ENCODE measurements at regions not wholly inside any gene's neighbourhood (a gene's known extent, or its start where the extent isn't known, plus 50 kb on each side); places are given as distances from the start of the nearest gene placed in this dataset.
"Not testable (repeated sequence)": the region's sequence is repeated elsewhere in the genome, so short reads cannot be mapped to it uniquely, and the experiment has no call there.

DNA sequence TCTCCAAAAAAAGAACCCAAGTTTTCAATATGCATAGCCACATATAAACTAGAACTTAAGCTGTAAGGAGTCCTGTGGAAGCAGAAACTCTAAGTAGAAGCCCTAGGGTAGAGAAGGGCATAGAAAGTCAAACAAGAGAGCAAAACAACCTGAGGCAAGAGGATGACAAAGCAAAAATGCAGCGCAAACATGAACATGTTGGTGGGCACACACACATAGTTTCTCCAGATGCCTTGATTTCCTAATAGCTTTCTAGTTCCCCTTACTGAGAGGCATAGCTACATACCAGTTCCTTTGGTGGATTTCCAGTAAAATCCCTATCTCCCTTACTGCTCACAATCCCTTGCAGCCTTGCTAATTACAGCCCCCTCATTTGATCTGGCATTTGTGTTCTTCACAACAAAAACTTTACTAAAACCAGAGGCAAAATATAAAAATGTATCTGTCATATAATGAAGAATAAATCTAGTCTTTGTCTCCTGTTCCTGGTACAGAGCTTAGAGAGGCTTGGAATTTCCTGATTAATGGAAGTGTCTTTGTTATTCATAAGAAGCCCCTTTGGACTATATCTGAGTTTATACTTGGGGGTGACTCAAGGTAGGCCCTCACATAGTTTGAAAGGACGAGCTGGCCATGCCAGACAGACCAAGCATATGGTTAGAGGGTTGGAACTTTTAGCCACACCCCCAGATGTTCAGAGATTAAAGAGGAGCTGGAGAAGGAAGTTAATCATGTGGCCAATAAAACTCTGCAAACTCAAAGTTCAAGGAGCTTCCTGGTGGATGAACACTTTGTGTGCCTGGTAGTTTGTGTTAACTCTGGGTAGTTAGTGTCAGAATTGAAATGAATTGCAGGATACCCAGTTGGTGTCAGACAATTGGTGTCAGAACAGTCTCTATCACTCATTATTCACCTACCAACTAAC, 52.7 kb upstream of the ZCCHC13 start:
- DNase-seq: peak; percentile 77 to 86

DNA sequence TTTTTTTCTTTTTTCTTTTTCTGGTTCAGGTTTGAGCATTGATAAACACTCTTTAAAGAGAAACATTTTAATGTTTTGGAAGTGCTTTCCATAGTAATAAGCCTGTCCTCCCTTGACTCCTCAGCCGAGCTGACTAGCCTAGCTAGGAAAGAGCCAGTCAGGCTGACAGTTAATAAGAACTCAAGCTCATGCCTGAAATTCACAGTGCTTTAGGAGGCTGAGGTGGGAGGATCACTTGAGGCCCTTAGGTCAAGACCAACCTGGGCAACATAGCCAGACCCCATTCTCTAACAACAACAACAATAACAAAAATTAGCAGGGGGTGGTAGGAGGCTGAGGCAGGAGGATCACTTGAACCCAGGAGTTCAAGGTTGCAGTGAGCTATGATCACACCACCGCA, 53.4 kb upstream of the ZCCHC13 start:
- DNase-seq: no peak

DNA sequence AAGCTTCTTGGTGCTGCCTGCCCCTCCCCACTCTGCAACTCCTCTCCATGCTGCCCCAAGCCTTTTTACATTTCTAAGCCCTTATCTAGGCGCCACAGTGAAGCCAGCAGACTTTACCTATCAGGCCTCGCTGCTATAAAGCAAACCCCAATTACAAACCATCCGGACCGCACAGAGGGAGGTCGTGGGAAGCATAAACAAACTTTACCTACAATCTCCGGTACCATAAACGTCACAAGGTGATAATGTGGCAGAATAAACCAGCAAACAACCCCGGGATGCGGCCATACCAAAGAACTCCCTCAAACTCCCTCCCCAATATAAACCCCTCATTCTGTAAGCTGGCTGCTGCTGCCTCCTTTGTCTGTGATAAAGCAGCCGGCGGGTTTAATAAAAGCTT, 54.0 kb upstream of the ZCCHC13 start:
- no peak for DNase-seq

DNA sequence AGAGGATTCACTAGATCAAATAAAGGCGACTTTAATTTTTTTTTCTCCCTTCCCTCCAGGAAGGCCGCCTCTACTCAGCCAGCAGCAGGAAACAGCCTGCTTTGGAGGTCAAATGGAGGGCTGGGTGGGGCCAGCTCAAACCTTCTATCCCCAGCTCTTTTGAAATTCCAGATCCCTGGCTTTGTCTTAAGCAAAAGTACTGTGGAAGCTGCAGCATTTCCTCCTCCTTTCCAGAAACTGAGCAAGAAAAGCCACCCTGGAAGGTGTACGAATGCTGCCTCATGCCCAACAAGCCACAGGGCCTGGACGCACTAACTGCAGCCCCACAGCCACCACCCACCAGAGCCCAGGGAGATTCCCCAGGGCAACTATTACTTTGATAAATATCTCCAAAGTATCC, 55.1 kb upstream of the ZCCHC13 start:
- no peak for DNase-seq

DNA sequence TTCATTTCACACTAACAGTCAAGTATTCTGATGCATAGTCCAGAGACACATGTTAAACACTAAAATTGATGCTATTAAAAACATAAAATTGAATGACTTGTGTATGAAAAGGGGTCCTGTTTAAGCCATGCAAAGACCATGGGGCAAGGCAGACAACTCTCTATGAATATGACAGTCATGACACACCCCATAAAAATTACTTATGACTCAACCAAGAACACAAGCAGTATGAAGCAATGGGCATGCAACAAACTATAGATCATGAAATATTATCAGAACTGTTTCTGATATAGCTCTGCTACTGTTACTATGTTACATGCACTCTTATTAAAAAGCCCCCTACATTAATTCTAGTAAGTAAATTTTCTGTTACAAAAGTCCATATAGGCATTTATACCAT, 57.5 kb upstream of the ZCCHC13 start:
- DNase-seq: no peak

DNA sequence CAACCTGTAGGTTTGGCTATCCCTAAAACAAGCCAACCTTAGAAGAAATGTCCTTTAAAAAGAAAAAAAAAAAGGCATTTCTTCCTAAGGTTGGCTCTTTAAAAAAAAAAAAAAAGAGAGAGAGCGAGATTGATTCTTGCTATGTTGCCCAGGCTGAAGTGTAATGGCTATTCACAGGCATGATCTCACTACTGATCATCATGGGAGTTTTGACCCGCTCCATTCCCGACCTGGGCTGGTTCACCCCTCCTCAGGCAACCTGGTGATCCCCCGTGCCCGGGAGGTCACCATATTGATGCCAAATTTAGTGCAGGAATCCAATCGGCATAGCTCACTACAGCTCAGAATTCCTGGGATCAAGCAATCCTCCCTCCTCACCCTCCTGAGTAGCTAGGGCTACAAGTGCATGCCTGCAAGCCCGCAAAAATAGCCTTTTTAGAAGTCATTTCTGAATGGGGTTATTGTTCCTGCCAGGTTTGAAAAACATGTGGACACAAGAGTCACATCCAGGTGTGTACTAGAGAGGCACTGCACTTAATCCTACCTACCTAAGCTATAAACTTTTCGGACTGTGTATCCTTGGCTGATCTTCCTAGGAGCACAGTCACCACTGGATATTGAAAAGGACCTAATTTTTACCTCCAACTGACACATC, 61.4 kb upstream of the ZCCHC13 start:
- no peak for DNase-seq

DNA sequence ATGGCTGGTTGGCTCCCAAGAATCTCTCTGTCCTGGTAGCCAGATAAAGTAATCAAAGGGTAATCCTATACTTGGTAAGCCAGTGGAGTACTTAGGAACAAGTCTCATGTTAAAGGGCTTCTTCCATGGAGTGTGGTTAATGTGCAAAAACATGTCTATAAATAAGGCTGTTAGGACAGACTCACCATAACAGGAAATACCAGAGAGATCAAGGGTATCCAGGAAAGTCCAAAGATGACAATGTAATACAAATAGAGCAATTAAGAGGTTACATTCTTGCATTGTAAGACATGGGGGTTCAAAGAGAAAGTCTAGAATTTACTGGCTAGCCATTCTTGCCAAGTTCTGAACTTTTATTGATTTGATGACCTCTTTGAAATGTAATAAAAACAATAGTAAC, 61.9 kb upstream of the ZCCHC13 start:
- DNase-seq: no peak

DNA sequence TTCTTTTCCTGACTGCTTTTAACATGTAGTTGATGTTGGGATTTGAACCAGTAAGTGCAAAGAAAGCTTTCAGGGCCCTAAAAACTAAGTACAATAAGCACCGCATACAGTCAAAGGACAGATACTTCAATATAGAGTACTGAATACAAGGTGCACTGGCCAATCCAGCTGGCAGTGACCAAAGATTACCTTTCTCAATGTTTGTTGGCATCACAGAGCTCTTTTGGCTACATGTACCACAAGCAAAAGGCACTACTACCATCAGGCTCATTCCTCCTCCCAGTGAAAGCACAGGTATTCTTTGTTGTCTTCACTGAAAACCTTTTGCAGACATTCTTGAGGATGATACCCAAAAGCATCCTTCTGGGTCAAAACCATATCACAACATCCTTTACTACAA, 65.2 kb upstream of the ZCCHC13 start:
- DNase-seq: no peak

DNA sequence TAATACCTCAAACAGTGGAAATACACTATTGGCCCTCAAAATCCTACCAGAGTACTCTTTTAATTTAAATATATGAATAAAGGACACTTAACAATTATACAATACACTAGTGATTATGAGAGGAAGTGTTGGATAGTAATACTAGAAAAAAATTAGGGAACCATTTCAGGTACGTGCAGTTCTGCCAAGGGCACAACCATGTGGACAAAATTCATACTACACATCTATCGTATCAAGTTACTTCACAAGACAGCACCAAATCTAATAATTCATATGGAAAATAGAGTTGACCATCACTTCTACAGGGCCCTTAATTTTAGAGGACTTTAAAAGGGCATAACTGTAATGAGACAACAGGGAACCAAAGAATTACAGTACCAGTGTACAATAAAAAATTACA, 69.2 kb upstream of the ZCCHC13 start:
- DNase-seq: peak in 1 of 2 experiments; percentile 14

DNA sequence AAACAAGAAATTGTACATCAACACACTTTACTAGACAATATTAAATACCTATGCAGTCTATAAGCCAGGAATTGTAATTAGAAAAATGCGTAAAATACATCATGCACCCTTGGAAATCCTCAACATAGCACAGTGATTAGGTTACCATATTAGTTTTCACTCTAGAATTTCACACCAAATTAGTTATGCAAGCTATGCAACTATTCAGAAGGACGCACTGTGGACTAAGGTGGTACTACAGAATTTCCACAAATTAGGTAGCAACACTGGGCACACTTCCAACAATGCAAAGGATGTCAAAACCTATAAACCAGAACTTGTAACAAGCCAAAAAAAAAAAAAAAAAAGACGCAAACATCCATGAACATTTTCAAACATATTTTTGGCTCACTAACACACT, 71.1 kb upstream of the ZCCHC13 start:
- DNase-seq: peak; percentile 10 to 26

DNA sequence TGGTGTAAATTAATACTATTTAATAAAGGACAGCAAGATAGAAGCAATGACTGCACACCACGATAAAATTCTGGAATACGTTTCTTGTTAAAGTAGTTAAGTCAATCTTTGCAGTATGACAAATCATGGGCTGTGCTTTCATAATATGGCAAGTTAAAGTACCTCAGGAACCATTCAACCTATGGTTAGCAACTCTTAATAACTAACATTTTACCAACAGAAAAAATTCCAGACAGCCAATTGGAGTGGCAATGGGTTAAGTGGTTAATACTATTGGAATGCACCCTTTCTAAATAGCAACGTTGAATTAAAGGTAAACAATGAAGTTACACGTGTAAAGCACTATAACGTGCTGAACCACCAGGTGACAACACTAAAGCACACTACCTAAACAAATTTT, 72.4 kb upstream of the ZCCHC13 start:
- no peak for DNase-seq

DNA sequence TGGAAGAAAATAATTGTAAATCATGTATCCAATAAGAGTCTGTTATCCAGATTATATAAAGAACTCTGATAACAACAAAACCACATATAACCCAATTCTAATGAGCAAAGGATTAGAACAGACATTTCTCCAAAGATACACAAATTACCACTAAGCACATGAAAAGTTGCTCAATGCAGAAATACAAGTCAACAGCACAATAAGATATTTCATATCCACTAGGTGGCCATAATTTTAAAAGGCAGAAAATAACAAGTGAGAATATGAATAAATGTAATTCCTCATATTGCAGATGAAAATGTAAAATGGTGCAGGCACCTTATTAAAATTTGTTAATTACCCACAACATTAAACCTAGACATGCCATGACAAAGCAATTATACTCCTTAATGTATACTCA, 73.9 kb upstream of the ZCCHC13 start:
- DNase-seq: peak in 1 of 2 experiments; percentile 1

DNA sequence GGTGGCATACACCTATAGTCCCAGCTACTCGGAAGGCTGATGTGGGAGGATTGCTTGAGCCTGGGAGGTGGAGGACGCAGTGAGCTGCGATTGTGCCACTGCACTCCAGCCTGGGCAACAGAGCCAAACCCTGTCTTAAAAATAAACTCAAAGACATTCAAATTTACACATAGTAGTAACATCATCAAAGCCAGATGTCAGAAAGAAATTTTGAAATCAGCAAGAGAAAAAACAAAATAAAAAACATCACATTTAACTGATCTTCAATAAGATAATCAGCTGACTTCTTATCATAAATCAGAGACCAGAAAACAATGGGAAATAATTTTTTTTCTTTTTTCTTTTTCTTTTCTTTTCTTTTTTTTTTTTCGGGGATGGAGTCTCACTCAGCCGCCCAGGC, 78.9 kb upstream of the ZCCHC13 start:
- no peak for DNase-seq

DNA sequence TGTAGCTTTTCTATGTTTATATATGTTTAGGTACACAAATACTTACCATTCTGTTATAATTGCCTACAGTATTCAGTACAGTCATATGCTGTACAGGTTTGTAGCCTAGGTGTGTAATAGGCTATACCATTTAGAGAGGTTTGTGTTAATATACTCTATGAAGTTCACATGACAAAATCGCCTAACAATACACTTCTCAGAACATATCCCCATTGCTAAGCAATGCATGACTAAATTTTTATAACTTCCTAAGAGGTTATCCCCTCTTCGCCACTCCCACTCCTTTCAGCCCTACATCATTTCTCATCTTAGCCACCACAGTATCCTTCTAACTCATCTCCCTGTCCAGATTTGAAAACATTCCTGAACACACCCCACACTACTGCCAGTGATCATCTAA, 83.7 kb upstream of the ZCCHC13 start:
- DNase-seq: no peak

DNA sequence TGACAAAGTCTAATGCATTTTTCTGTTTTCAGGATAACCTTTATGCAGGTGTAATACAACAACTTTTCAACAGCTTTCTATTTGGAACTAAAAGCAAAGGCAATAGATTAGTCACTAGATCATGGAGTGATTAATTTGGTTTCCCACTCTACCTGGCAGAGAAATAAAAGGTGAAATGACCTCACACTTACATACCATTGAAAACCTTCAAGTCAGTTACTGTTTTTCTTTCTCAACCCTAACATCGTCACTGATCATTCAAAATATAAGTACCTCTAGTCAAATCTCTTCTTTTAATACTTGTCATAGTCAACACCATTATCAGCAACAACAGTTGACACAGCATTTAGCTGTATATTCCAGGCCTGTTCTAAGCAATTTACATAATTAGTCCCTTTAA, 85.1 kb upstream of the ZCCHC13 start:
- no peak for DNase-seq

DNA sequence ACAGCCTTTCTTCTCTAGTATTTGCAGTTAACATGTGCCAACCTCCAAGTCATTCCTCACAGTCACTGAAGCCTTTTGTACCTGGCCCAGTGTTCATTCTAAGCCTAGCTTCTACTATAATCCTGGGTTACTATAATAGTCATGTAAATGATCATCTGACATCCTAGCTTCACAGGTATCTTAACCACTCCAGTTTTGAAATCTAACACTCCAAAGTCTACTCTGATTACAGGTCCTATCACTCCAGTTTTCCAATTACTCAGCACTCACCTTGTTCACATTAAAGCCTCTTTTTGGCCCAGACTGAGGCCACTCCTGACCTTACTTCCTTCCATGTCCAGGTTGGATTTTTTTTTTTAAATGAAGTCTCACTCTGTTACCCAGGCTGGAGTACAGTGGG, 87.6 kb upstream of the ZCCHC13 start:
- DNase-seq: no peak

DNA sequence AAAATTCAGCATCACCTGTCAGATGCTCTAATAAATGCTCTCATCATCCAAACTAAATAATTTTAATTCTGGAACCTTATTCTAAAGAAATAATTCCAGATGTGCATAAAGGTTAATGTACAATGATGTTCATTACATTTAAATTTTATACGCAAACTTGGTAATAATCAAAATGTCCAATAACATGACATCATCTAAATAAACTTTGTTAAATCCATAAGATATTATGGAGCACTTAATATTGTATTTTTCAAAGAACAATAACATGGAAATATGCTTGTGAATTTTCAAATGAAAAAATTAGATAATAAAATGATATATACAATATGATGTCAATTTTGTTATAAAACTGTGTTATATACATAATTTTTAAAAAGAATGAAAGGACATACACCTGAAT, 92.1 kb upstream of the ZCCHC13 start:
- DNase-seq: no peak

DNA sequence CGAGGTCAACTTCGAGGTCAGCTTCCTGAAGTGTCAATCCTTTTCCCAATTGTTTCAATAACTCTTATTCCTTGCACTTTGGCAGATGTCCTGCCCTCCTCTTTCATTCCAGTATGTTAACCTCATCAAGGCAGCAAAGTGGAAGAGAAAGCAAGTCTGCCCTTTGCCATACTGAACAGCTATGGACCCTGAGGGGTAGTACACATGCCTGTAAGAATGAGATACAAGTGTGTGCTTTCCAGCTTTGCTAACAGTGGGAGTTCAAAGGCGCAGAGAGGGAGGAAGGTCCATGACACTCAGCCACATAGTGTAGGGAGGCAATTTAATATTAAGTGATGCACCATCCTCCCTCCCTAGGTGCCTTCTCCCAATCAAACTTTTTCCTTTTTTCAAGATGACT, 96.4 kb upstream of the ZCCHC13 start:
- DNase-seq: no peak

DNA sequence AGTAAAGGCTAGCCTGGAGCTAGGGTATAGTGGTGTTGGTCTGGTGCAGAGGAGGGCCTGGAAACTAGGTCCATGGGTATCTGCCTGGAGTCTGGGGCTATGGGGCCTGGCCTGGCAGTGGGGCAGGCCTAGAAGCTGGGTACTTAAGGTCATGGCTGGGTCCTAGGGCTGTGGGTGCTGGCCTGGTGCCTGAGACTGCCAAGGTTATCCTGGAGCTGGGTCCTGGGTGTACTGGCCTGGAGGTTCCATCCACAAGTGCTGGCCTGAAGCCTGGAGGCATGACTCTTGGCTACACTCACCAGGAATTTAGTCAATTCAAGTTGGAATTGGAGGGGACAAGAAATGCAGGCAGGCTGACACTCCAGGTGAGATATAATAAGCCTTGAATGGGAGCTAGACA, 108.4 kb upstream of the ZCCHC13 start:
- DNase-seq: no peak

DNA sequence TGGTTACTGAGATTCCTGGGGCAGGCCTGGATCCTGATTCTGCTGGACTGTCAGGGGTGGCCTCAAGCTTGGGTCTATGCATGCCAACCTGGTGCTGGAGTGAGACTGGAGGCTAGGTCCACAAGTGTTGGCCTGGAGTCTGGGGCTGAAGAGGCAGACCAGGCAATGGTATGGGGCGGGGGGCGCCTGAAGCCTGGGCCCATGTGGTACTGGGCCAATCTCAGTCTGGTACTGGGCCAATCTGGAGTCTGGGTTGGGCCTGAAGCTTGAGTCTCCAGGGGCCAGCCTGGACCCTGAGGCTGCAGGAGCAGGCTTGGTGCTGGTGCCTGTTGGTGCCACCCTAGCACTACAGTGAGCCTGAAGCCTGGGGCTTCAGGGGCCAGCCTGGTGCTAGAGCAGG, 108.9 kb upstream of the ZCCHC13 start:
- DNase-seq: no peak

DNA sequence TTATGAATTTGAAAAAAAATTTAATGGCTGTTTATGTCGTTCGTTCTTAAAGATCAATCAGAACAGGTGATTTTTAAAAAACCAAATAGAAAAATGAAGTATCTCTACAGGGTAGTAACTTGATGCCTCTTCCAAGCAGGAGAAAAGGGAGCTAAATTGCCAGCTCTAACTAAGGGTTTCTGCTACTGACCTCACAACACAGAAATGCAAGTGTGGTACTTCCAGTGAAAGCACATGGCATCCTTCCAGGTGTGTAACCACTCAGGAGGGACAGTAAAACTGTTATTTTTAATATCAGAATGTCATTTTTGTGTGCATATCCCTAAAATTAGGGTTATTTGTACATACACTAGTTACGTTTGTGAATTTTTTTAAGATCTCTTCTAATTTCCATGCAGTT, 116.8 kb upstream of the ZCCHC13 start:
- DNase-seq: no peak

DNA sequence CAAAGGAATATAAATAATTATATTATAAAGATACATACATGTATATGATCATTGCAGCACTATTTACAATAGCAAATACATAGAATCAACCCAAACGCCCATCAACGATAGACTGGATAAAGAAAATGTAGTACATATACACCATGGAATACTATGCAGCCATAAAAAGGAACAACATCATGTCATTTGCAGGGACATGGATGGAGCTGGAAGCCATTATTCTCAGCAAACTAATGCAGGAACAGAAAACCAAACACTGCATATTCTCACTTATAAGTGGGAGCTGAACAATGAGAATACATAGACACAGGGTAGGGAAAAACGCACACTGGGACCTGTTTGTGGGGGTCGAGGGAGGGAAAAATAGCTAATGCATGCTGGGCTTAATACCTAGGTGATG, 120.9 kb upstream of the ZCCHC13 start:
- not testable (repeated sequence) for DNase-seq

DNA sequence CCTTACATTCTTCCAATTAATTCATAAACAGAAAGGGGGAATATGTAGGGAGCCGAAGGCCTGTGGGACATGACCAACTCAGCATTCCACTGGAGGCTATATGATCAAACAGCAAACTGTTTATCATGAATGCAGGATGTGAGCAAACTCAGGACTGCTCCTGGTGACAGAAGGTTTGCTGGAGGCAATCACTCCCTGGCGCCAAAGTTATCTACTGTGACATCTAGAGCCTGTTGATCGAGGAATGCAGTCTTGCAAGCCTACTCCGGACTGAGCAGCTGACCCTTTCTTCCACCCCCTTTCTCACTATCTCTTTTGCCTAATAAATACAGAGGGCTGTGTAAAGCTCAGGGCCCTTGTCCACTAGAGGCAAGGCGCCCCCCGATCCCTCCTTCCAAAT, 122.0 kb upstream of the ZCCHC13 start:
- DNase-seq: not testable (repeated sequence)

DNA sequence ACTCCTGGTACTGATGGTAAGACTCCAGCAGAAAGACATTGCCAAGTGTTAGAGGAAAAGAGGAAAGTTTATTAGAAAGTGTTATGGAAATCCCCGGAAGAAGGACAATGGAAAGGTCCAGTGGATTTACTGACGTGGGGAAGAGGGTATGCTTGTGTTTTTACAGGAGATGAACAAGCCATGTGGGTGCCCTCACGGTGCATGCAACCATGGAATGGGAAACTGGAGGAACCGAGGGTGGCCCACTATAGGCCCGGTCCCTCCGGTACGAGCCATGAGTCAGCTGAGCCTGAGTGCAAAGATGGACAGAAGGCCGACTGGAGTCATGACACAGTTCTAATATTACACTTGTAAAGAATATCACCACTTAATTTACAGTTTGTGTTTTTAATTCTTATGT, 123.3 kb upstream of the ZCCHC13 start:
- no peak for DNase-seq

DNA sequence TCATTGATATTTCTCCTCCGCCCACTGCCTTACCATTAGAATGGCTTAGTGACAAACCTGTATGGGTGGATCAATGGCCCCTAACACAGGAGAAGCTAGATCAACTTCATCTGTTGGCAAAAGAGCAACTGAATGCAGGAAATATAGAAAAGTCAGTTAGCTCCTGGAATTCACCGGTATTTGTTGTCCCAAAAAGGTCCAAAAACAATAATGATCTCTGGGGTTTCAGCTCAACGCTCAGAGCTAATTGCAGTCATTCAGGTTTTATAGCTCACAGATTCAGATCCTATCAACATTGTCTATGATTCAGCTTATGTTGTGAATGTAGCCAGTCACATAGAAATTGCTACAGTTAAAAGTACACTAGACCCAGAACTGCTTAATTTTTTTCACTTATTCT, 124.0 kb upstream of the ZCCHC13 start:
- no peak for DNase-seq
